SK-N-MC (cell line): ENCODE measurements at regions not wholly inside any gene's neighbourhood (a gene's known extent, or its start where the extent isn't known, plus 50 kb on each side); places are given as distances from the start of the nearest gene placed in this dataset.

Experiments used
- EZH2 ChIP-seq: fragments of 200-600 bp; sonication (generic); IDR thresholded peaks from one replicate; pipeline ENCODE4 v1.6.1; 2017; ENCODE audit warnings: antibody characterized with exemption
- FOXP2 ChIP-seq: optimal IDR thresholded peaks from 2 replicates; pipeline ENCODE3; 2011; ENCODE audit warnings: mild to moderate bottlenecking, moderate library complexity; ENCODE audit not compliant: insufficient read depth; ENCODE audit errors: extremely low read length, control extremely low read depth
- POLR2AphosphoS5 ChIP-seq: IDR thresholded peaks from 2 replicates; pipeline ENCODE4 v1.6.1; 2012; ENCODE audit warnings: mild to moderate bottlenecking, low read depth, low read length, borderline replicate concordance

GRCh38 chr7:15851201-15851600 is 164.7 kb upstream of the MEOX2 start:
- TF ChIP-seq POLR2AphosphoS5: no peak
- no peak for TF ChIP-seq EZH2
- no peak for TF ChIP-seq FOXP2
